GM23338 (cell line): ENCODE measurements at regions not wholly inside any gene's neighbourhood (a gene's known extent, or its start where the extent isn't known, plus 50 kb on each side); places are given as distances from the start of the nearest gene placed in this dataset.

Source experiments
- ATAC-seq: fragments of 200-7000 bp; cut with Tn5 transposase; 3 replicates; pipeline ENCODE4 v1.9.1; 2020
- DNase-seq: peaks from one replicate; pipeline ENCODE4 v3.0.0-alpha.2; 2015; ENCODE audit warnings: low spot score
- H2AFZ ChIP-seq: fragments of 200-600 bp; sonication (generic); 2 replicates; pipeline ENCODE4 v1.8.0; 2016; ENCODE audit warnings: antibody characterized with exemption, mild to moderate bottlenecking, moderate library complexity
- H3F3A ChIP-seq: fragments of 200-600 bp; sonication (generic); replicated peaks from 2 replicates; pipeline ENCODE4 v1.8.0; 2017; ENCODE audit warnings: antibody characterized with exemption, mixed run types, low read depth
- H3K27ac ChIP-seq: fragments of 200-600 bp; sonication (generic); 2 replicates; pipeline ENCODE4 v1.6.1; 2016; ENCODE audit warnings: low read depth
- H3K27me3 ChIP-seq: fragments of 200-600 bp; sonication (generic); 2 replicates; pipeline ENCODE4 v1.8.0; 2016; ENCODE audit warnings: mild to moderate bottlenecking, mixed run types, moderate library complexity; ENCODE audit not compliant: insufficient read depth
- H3K36me3 ChIP-seq: fragments of 200-600 bp; sonication (generic); 2 replicates; pipeline ENCODE4 v1.8.0; 2016; ENCODE audit warnings: mild to moderate bottlenecking; ENCODE audit not compliant: insufficient read depth
- H3K4me1 ChIP-seq: fragments of 200-600 bp; sonication (generic); 2 replicates; pipeline ENCODE4 v1.8.0; 2016; ENCODE audit warnings: mild to moderate bottlenecking, moderate library complexity; ENCODE audit not compliant: insufficient read depth
- H3K4me2 ChIP-seq: fragments of 200-600 bp; sonication (generic); 2 replicates; pipeline ENCODE4 v1.7.1; 2017; ENCODE audit warnings: mixed run types
- H3K4me3 ChIP-seq: fragments of 200-600 bp; sonication (generic); 2 replicates; pipeline ENCODE4 v1.6.1; 2016; ENCODE audit warnings: mixed run types
- H3K79me2 ChIP-seq: fragments of 200-600 bp; sonication (generic); replicated peaks from 2 replicates; pipeline ENCODE4 v1.8.0; 2017; ENCODE audit warnings: mild to moderate bottlenecking; ENCODE audit not compliant: insufficient read depth
- H3K9me2 ChIP-seq: fragments of 200-600 bp; sonication (generic); 2 replicates; pipeline ENCODE4 v1.8.0; 2017; ENCODE audit not compliant: insufficient read depth
- H4K20me1 ChIP-seq: fragments of 200-600 bp; sonication (generic); replicated peaks from 2 replicates; pipeline ENCODE4 v1.8.0; 2017; ENCODE audit warnings: mild to moderate bottlenecking; ENCODE audit not compliant: insufficient read depth
- H3K27ac Mint-ChIP-seq: 2 replicates; pipeline ENCODE4 v1.8.0; 2020; ENCODE audit warnings: inconsistent platforms, mild to moderate bottlenecking, moderate library complexity, mixed read lengths
- H3K27me3 Mint-ChIP-seq: 3 replicates; pipeline ENCODE4 v1.8.0; 2022; ENCODE audit warnings: low read depth, mild to moderate bottlenecking, moderate library complexity, mixed read lengths, inconsistent platforms; ENCODE audit not compliant: insufficient read depth, poor library complexity
- H3K36me3 Mint-ChIP-seq: 3 replicates; pipeline ENCODE4 v1.8.0; 2021; ENCODE audit warnings: low read depth, mild to moderate bottlenecking, inconsistent platforms, moderate library complexity, mixed read lengths
- H3K4me1 Mint-ChIP-seq: 3 replicates; pipeline ENCODE4 v1.8.0; 2020; ENCODE audit warnings: mild to moderate bottlenecking, inconsistent platforms, mixed read lengths
- H3K4me3 Mint-ChIP-seq: 3 replicates; pipeline ENCODE4 v1.8.0; 2021; ENCODE audit warnings: moderate library complexity, mild to moderate bottlenecking, inconsistent platforms, mixed read lengths
- H3K9me3 Mint-ChIP-seq: 3 replicates; pipeline ENCODE4 v1.8.0; 2020; ENCODE audit warnings: moderate library complexity, mild to moderate bottlenecking, inconsistent platforms, mixed read lengths
- CREB1 ChIP-seq: fragments of 250-450 bp; sonication (Bioruptor Pico); IDR thresholded peaks from 2 replicates; pipeline ENCODE4 v1.5.0; 2020; ENCODE audit warnings: low read depth, mild to moderate bottlenecking, moderate library complexity
- CTCF ChIP-seq, 2 experiments: fragments of 200-600 bp in 1 of 2; sonication (generic) in 1 of 2; conservative IDR thresholded peaks; 2 replicates each; pipeline versions ENCODE4 v1.5.1 to v1.6.1; 2016 to 2017; ENCODE audit warnings: antibody characterized with exemption in 2 of 2, low read depth in 2 of 2, mild to moderate bottlenecking in 2 of 2, moderate library complexity in 1 of 2
- JUNB ChIP-seq: IDR thresholded peaks from one replicate; pipeline ENCODE4 v1.6.1; 2016; ENCODE audit warnings: antibody characterized with exemption; ENCODE audit not compliant: unreplicated experiment
- NANOG ChIP-seq: IDR thresholded peaks from 2 replicates; pipeline ENCODE4 v1.6.1; 2016; ENCODE audit warnings: antibody characterized with exemption, borderline replicate concordance
- POLR2AphosphoS5 ChIP-seq: IDR thresholded peaks from 2 replicates; pipeline ENCODE4 v1.6.1; 2016; ENCODE audit warnings: antibody characterized with exemption, low read depth
- REST ChIP-seq: IDR thresholded peaks from one replicate; pipeline ENCODE4 v1.6.1; 2018; ENCODE audit warnings: antibody characterized with exemption; ENCODE audit not compliant: unreplicated experiment
- STAT1 ChIP-seq: IDR thresholded peaks from one replicate; pipeline ENCODE4 v1.6.1; 2016; ENCODE audit warnings: antibody characterized with exemption; ENCODE audit not compliant: unreplicated experiment
- ZNF114 ChIP-seq: fragments of 250-450 bp; sonication (Bioruptor Pico); IDR thresholded peaks from 2 replicates; pipeline ENCODE4 v1.5.0; 2020; ENCODE audit warnings: mild to moderate bottlenecking, moderate library complexity
- ZNF331 ChIP-seq: fragments of 250-450 bp; sonication (Bioruptor Pico); IDR thresholded peaks from 2 replicates; pipeline ENCODE4 v1.5.0; 2020; ENCODE audit warnings: low read depth, mild to moderate bottlenecking, moderate library complexity
- ZNF462 ChIP-seq: fragments of 250-450 bp; sonication (Bioruptor Pico); IDR thresholded peaks from 2 replicates; pipeline ENCODE4 v1.5.0; 2020; ENCODE audit warnings: mild to moderate bottlenecking, moderate library complexity

- TF ChIP-seq REST = no peak
Measured at GRCh38 chr5:169458221-169458620, 125.4 kb upstream of the SPDL1 start (continued).

- Mint-ChIP-seq H3K27ac (no peak overlapping the region), H3K4me3 (no peak overlapping the region), H3K9me3 (no peaks in the 10 kb centered on the region), H3K36me3 (no peaks in the 10 kb centered on the region), H3K27me3 (no peaks in the 10 kb centered on the region), H3K4me1 (no peaks in the 10 kb centered on the region)
- Histone ChIP-seq H4K20me1 (no peaks in the 10 kb centered on the region), H3K9me2 (peaks cover 4% of the 10 kb centered on the region; the same call in 1 of the 2 replicates), H3F3A (no peaks in the 10 kb centered on the region), H3K27ac (no peak overlapping the region), H2AFZ (no peak overlapping the region), H3K79me2 (no peaks in the 10 kb centered on the region), H3K4me3 (no peak overlapping the region), H3K4me1 (no peaks in the 10 kb centered on the region), H3K4me2 (no peak overlapping the region), H3K36me3 (no peaks in the 10 kb centered on the region), H3K27me3 (no peaks in the 10 kb centered on the region)
- no peak for ATAC-seq
- DNase-seq = no peak
- TF ChIP-seq ZNF114 (CRISPR knock-in tag) = no peak
Measured at GRCh38 chr5:169450464-169450863, 133.1 kb upstream of the SPDL1 start.

- Histone ChIP-seq H3K27ac (no peak overlapping the region), H3K79me2 (no peaks in the 10 kb centered on the region), H3K36me3 (no peaks in the 10 kb centered on the region), H3K27me3 (no peaks in the 10 kb centered on the region), H3K4me2 (no peak overlapping the region), H2AFZ (no peak overlapping the region), H4K20me1 (no peaks in the 10 kb centered on the region), H3K4me1 (no peaks in the 10 kb centered on the region), H3K9me2 (peaks cover 4% of the 10 kb centered on the region; the same call in 1 of the 2 replicates), H3F3A (no peaks in the 10 kb centered on the region), H3K4me3 (no peak overlapping the region)
- H3K9me3 Mint-ChIP-seq = no peaks in the 10 kb centered on the region
- DNase-seq = no peak
- no peaks in the 10 kb centered on the region for H3K4me1 Mint-ChIP-seq
- no peak for ATAC-seq
- H3K36me3 Mint-ChIP-seq = no peaks in the 10 kb centered on the region
- no peak overlapping the region for H3K4me3 Mint-ChIP-seq
- no peak overlapping the region for H3K27ac Mint-ChIP-seq
- no peaks in the 10 kb centered on the region for H3K27me3 Mint-ChIP-seq
- TF ChIP-seq NANOG (no peak), JUNB (no peak), ZNF462 (CRISPR knock-in tag) (no peak), ZNF114 (CRISPR knock-in tag) (no peak), CTCF (conservative IDR thresholded peaks at IDR 0.05; ENCODE audit: low read depth in 2 of 2) (no peak), ZNF331 (CRISPR knock-in tag) (no peak), STAT1 (no peak), POLR2AphosphoS5 (no peak), CREB1 (no peak)
Measured at GRCh38 chr5:169448826-169449225, 134.7 kb upstream of the SPDL1 start.
